CD14-positive monocyte (primary cell): ENCODE measurements at regions not wholly inside any gene's neighbourhood (a gene's known extent, or its start where the extent isn't known, plus 50 kb on each side); places are given as distances from the start of the nearest gene placed in this dataset.
A peak's percentile ranks its signal among the peaks of the same experiment; 100 is the strongest.

Experiments used
- DNase-seq, 3 donors: peaks; one replicate each; pipeline ENCODE4 v3.0.0-alpha.2; 2011 to 2022
- H2AFZ ChIP-seq: 2 replicates; pipeline ENCODE4 v1.6.0; 2012; ENCODE audit warnings: mild to moderate bottlenecking, low read depth, low read length, inconsistent platforms; ENCODE audit not compliant: insufficient read depth, poor library complexity, severe bottlenecking
- H3K27ac ChIP-seq, 2 donors: 1 replicate in 1 of 2; 2 replicates in 1 of 2; pipeline ENCODE4 v1.5.1; 2012 to 2013; ENCODE audit warnings: low read length in 2 of 2, control low read depth in 1 of 2, inconsistent platforms in 1 of 2, low read depth in 1 of 2, mild to moderate bottlenecking in 1 of 2
- H3K27me3 ChIP-seq, 2 donors: one replicate each; pipeline versions ENCODE4 v1.6.0 to v1.6.1; 2011 to 2013; ENCODE audit warnings: low read length in 2 of 2; ENCODE audit not compliant: control insufficient read depth in 2 of 2, insufficient read depth in 2 of 2
- H3K36me3 ChIP-seq, 2 donors: replicated peaks in 1 of 2; 1 replicate in 1 of 2; 2 replicates in 1 of 2; pipeline versions ENCODE4 v1.5.1 to v1.6.1; 2012 to 2013; ENCODE audit warnings: low read length in 2 of 2, control low read depth in 1 of 2, inconsistent platforms in 1 of 2, mild to moderate bottlenecking in 1 of 2; ENCODE audit not compliant: insufficient read depth in 2 of 2, control insufficient read depth in 1 of 2
- H3K4me1 ChIP-seq, 2 donors: 1 replicate in 1 of 2; 2 replicates in 1 of 2; pipeline versions ENCODE4 v1.5.1 to v1.6.1; 2012 to 2013; ENCODE audit warnings: low read length in 2 of 2, control low read depth in 1 of 2, inconsistent platforms in 1 of 2, mild to moderate bottlenecking in 1 of 2, moderate library complexity in 1 of 2; ENCODE audit not compliant: insufficient read depth in 2 of 2, control insufficient read depth in 1 of 2
- H3K4me2 ChIP-seq: replicated peaks from 2 replicates; pipeline ENCODE3; 2012; ENCODE audit warnings: low read length, moderate library complexity, mild to moderate bottlenecking; ENCODE audit not compliant: poor library complexity, severe bottlenecking; ENCODE audit errors: extremely low read depth
- H3K4me3 ChIP-seq, 3 experiments: fragments of 200-600 bp in 1 of 3; sonication (generic) in 1 of 3; replicated peaks in 1 of 3; 1 replicate in 2 of 3; 2 replicates in 1 of 3; pipeline ENCODE4 v1.5.1; 2011 to 2013; ENCODE audit warnings: low read length in 3 of 3, mild to moderate bottlenecking in 3 of 3, control low read depth in 2 of 3, low read depth in 2 of 3, inconsistent platforms in 1 of 3, moderate library complexity in 1 of 3
- H3K79me2 ChIP-seq: 2 replicates; pipeline ENCODE4 v1.6.0; 2012; ENCODE audit warnings: mild to moderate bottlenecking, control low read depth, inconsistent platforms, low read length, moderate library complexity; ENCODE audit not compliant: insufficient read depth
- H3K9ac ChIP-seq: 2 replicates; pipeline ENCODE4 v1.6.0; 2017; ENCODE audit warnings: low read length, mild to moderate bottlenecking; ENCODE audit not compliant: insufficient read depth, poor library complexity, severe bottlenecking
- H3K9me3 ChIP-seq, 2 donors: replicated peaks in 1 of 2; 1 replicate in 1 of 2; 2 replicates in 1 of 2; pipeline versions ENCODE4 v1.5.1 to v1.6.1; 2012 to 2013; ENCODE audit warnings: low read length in 2 of 2, control low read depth in 1 of 2; ENCODE audit not compliant: control insufficient read depth in 1 of 2, insufficient read depth in 1 of 2
- H4K20me1 ChIP-seq: 2 replicates; pipeline ENCODE4 v1.6.0; 2012; ENCODE audit warnings: mild to moderate bottlenecking, low read length, control low read depth, moderate library complexity; ENCODE audit not compliant: insufficient read depth
- H3K27ac Mint-ChIP-seq, 7 donors: one replicate each; pipeline ENCODE4 v1.8.0; 2020; ENCODE audit warnings: mild to moderate bottlenecking in 7 of 7, mixed read lengths in 7 of 7, moderate library complexity in 6 of 7, inconsistent platforms in 2 of 7
- H3K27me3 Mint-ChIP-seq, 3 donors: one replicate each; pipeline ENCODE4 v1.8.0; 2021 to 2022; ENCODE audit warnings: low read depth in 3 of 3, mild to moderate bottlenecking in 3 of 3, mixed read lengths in 3 of 3, moderate library complexity in 3 of 3, inconsistent platforms in 1 of 3
- H3K36me3 Mint-ChIP-seq, 2 donors: one replicate each; pipeline ENCODE4 v1.8.0; 2020; ENCODE audit warnings: mixed read lengths in 2 of 2, inconsistent platforms in 1 of 2, mild to moderate bottlenecking in 1 of 2
- H3K4me1 Mint-ChIP-seq: one replicate; pipeline ENCODE4 v1.8.0; 2020; ENCODE audit warnings: mild to moderate bottlenecking, mixed read lengths
- H3K4me3 Mint-ChIP-seq, 2 donors: one replicate each; pipeline ENCODE4 v1.8.0; 2020; ENCODE audit warnings: mild to moderate bottlenecking in 2 of 2, mixed read lengths in 2 of 2, moderate library complexity in 1 of 2
- H3K9me3 Mint-ChIP-seq, 7 donors: one replicate each; pipeline ENCODE4 v1.8.0; 2020 to 2022; ENCODE audit warnings: mixed read lengths in 7 of 7, mild to moderate bottlenecking in 6 of 7, moderate library complexity in 6 of 7, inconsistent platforms in 2 of 7
- CTCF ChIP-seq: fragments of 200-600 bp; IDR thresholded peaks from one replicate; pipeline ENCODE4 v1.8.0; 2022; ENCODE audit warnings: antibody characterized with exemption, mild to moderate bottlenecking
- WGBS: methylation state at CpG from one replicate; pipeline ENCODE4 v1.1.5; 2013; ENCODE audit warnings: missing lambda C conversion rate; ENCODE audit not compliant: insufficient coverage; 5-methylcytosine and 5-hydroxymethylcytosine counted together
- intact Hi-C, 2 donors: fragments of 100-400 bp; cut with micrococcal nuclease; formaldehyde crosslinking; loops; one replicate each; pipeline versions ENCODE4 v1.15.0 to v1.15.1; 2023

GRCh38 chr22:27133681-27134314, 476.4 kb downstream of the MIAT start:
- H3K36me3 Mint-ChIP-seq: peaks cover 6 to 8% of the 10 kb centered on the region in 2 donors
- peaks cover 0 to 3% (median 1%) of the 10 kb centered on the region in 3 donors for H3K27me3 Mint-ChIP-seq
- Histone ChIP-seq H3K36me3 (no peaks in the 10 kb centered on the region), H4K20me1 (no peaks in the 10 kb centered on the region), H3K4me1 (peaks cover 70 to 73% of the 10 kb centered on the region in 2 donors), H3K9me3 (peaks cover 5 to 7% of the 10 kb centered on the region in 2 donors), H3K4me2 (peak overlapping the region; percentile 42), H3K4me3 (no peak overlapping the region), H2AFZ (no peak overlapping the region), H3K79me2 (no peaks in the 10 kb centered on the region), H3K9ac (peak overlapping the region; percentile 76), H3K27me3 (no peaks in the 10 kb centered on the region), H3K27ac (peak overlapping the region; percentile 85 to 99)
- H3K4me1 Mint-ChIP-seq: peaks cover 71% of the 10 kb centered on the region
- H3K27ac Mint-ChIP-seq: peak overlapping the region; percentile 95 to 100 (median 99)
- TF ChIP-seq CTCF: no peak
- WGBS: 27% methylated on average over 3 of the region's 11 CpGs
- H3K9me3 Mint-ChIP-seq: peaks cover 6 to 10% (median 8%) of the 10 kb centered on the region in 7 donors
- H3K4me3 Mint-ChIP-seq: peak overlapping the region in 1 of 2 donors; percentile 39
- intact Hi-C loops: loop anchor here in 1 of 2 donors (2.0 kb wide), 2 partner anchors 17 to 21 kb away; no protein-coding TSS in a partner anchor
- peak; percentile 40 to 67 (median 62) for DNase-seq

- Histone ChIP-seq H3K9me3 (peaks cover 5 to 7% of the 10 kb centered on the region in 2 donors), H2AFZ (no peak overlapping the region), H3K27ac (peak overlapping the region; percentile 85 to 99), H3K4me3 (no peak overlapping the region), H3K36me3 (no peaks in the 10 kb centered on the region), H3K9ac (peak overlapping the region; percentile 76), H3K27me3 (no peaks in the 10 kb centered on the region), H3K4me2 (no peak overlapping the region), H3K4me1 (peaks cover 65 to 68% of the 10 kb centered on the region in 2 donors), H4K20me1 (no peaks in the 10 kb centered on the region), H3K79me2 (no peaks in the 10 kb centered on the region)
- TF ChIP-seq CTCF: no peak
- Mint-ChIP-seq H3K4me1 (peaks cover 66% of the 10 kb centered on the region), H3K27me3 (peaks cover 0 to 4% (median 1%) of the 10 kb centered on the region in 3 donors), H3K9me3 (peaks cover 6 to 10% (median 8%) of the 10 kb centered on the region in 7 donors), H3K27ac (peak overlapping the region; percentile 95 to 100 (median 99)), H3K4me3 (peak overlapping the region; percentile 27 to 39), H3K36me3 (peaks cover 6 to 8% of the 10 kb centered on the region in 2 donors)
- 0% methylated on average over 1 of the region's 4 CpGs for WGBS
- intact Hi-C loops: loop anchor here in 1 of 2 donors (2.0 kb wide), 2 partner anchors 16 to 22 kb away; no protein-coding TSS in a partner anchor
- DNase-seq: peak; percentile 95 to 99 (median 97)
These were observed 476.9 kb downstream of the MIAT start for GRCh38 chr22:27134315-27134701.
